DMS79 treated with DMSO at 0.1 percent for 48 hours (cell line): ENCODE measurements at regions not wholly inside any gene's neighbourhood (a gene's known extent, or its start where the extent isn't known, plus 50 kb on each side); places are given as distances from the start of the nearest gene placed in this dataset.
A peak's percentile ranks its signal among the peaks of the same experiment; 100 is the strongest.

ENCODE experiments used
- DNase-seq: peaks from one replicate; lab custom pipeline; 2025; lab: John Stamatoyannopoulos, UW

DNA sequence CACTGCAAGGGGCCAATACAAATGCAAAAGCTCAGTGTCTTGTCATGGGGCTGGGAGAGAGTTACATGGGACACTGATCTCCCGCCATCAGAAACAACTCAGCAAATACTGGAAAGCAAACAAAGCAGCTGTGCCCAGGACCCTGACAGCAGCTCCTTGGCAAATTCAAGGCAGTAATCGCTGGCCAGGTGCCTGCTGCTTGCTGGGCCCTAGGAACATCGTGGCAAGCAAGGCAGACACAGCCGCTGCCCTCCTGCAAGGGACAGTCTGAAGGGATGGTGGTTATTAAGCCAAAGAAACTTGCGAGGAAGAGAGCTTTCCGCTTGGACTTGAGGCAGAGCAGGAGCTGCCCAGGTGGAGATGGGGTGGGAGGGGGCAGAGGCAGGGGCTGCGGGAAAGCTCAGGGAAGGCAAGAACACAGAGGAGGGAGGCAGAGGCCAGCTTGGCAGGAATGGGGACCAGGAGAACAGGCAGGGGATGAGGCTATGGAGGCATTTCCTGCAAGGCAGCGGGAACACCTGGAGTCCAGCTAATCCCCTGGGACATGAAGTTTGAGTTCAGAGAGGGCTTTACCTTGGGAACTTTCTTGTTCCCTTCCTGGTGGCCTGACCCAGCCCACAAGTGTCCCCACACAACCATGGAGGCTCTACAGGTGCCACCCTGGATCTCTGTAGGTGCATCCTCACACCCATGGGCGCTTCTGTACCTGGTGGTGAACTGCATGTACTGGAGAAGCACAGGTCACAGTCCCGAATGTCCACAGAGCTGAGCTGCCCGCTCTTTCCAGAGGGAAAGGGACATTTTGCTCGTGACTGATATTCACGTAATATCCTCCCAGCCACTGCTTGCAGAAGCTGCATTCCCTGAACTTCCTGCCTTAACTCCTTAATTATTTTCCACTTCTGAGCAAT lies 78.7 kb upstream of the ATP2B2 start:
- DNase-seq = no peak

- DNase-seq = no peak
These were observed 80.6 kb upstream of the ATP2B2 start for GRCh38 chr3:10585945-10586344.

- DNase-seq = no peak
These were observed 89.5 kb upstream of the ATP2B2 start for GRCh38 chr3:10594915-10595314.

DNA sequence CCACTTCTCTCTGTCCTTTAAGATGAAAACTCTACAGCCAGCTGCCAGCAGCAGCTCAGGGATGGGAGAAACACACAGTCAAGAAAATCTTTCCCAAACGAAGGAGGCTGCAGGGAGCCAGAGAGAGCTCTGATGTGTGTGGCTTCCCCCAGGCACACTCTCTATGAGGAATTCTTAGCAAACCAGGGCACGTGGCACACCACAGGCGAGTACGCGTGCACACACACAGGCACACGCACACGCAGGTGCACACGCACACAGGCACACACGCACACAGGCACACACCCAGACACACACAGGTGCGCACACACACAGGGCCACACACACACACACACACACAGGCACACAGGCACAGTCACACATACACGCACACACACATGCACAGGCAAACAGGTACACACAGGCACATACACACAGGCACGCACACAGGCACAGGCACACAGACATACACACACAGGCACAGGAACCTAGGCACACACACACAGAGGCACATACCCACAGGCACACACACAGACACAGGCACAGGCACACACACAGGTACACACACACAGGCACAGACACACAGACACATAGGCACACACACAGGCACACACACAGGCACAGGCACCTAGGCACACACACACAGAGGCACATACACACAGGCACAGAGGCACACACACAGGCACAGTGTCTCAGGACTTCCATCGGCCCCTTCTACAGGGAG lies 91.5 kb upstream of the ATP2B2 start:
- peak; percentile 69 for DNase-seq

- no peak for DNase-seq
These were observed 92.3 kb upstream of the ATP2B2 start for GRCh38 chr3:10597733-10598132.

GRCh38 chr3:10599017-10599416 lies 93.6 kb upstream of the ATP2B2 start:
- DNase-seq = no peak

DNA sequence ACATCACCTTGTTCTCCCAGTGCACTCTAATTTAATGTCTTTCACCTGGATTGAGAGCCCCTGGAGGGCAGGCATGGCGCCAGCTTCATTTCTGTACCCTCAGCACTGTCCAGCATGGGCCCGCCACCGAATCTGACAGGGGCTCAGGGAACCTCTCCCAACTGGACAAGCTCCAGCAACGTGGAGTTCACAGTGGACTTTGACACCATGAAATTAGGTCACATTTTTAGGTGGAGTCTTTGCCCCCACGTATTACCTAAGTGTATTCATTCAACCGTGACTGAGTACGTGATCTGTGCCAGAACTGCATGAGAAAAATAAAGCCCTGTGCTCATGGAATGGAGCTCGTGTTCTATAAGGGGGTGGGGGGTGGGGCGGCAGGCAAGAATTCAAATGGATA lies 94.1 kb upstream of the ATP2B2 start:
- DNase-seq = peak; percentile 22

GRCh38 chr3:10600296-10600714 lies 94.9 kb upstream of the ATP2B2 start:
- DNase-seq = no peak

- no peak for DNase-seq
These were observed 95.3 kb upstream of the ATP2B2 start for GRCh38 chr3:10600726-10601125.

DNA sequence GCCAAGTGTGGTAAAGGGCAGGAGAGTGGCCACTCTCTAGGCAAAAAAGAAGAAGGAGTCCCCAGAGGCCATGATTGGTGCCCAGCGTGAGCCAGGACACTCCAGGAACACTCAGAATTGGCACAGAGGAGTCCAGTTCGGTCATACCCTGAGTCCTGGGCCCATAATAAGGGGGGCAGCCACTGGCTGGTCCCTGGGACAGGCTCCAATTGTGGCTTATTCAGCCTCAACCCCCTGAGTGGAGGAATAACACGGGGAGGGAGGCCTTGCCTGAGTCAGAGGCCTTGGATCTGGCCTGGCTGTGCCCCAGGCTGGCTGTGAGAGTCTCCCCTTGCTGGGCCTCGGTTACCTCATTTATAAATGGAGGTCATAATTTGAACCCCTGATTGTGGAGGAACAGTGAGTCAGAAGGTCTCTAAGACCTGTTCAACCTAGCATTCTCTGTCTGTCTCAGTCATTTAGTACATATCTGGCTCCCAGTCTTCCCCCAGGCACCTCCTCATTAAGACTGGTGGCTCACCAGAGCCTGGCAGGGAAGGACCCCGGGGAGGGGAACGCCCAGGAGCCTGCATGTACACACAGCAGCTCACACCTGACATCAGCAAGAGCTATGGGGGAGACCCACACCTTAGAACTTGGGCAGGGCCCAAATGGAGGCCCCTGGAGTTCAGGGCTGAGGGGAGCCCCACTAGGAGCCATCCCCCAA lies 95.9 kb upstream of the ATP2B2 start:
- no peak for DNase-seq

DNA sequence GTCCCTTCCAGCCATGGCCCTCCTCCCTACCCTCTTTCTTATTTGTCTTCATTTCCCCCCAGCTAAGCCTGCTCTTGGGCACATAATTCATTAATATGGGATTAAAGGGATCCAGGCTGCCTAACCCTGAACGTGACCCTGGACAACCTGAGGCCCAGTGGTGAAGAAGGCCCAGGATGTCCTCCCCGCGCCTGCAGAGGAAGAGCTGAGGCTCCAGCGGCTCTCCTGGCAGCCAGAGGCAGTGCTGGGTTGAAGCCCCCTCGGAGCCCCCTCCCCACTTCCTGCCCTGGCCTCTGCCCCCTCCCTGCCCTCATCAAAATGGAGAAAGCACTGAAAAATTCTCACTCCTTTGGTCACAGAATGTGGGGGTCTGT lies 96.5 kb upstream of the ATP2B2 start:
- no peak for DNase-seq

DNA sequence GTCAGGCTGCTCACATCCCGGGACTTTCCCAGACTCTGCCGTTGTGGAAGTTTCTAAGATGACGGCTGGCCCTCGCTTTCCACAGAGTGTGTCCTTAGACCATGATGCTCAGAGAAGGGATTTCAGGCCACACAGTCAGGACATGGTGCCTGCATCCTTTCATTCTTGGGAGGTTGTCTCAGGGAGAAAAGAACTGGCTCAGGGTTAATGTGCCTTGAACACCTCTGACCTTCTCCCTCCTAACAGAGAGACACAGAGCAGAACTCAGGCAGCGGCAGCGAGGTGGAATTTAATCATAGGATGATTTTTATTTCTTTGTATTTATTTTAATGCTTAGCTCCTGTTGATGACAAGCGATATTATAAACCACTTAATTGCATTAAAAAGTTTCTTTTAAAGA lies 96.9 kb upstream of the ATP2B2 start:
- DNase-seq = no peak

- DNase-seq = peak; percentile 55
These were observed 97.7 kb upstream of the ATP2B2 start for GRCh38 chr3:10602769-10603768.

GRCh38 chr3:10609134-10609533 lies 103.7 kb upstream of the ATP2B2 start:
- DNase-seq = no peak

- no peak for DNase-seq
These were observed 108.8 kb upstream of the ATP2B2 start for GRCh38 chr3:10614168-10614567.

DNA sequence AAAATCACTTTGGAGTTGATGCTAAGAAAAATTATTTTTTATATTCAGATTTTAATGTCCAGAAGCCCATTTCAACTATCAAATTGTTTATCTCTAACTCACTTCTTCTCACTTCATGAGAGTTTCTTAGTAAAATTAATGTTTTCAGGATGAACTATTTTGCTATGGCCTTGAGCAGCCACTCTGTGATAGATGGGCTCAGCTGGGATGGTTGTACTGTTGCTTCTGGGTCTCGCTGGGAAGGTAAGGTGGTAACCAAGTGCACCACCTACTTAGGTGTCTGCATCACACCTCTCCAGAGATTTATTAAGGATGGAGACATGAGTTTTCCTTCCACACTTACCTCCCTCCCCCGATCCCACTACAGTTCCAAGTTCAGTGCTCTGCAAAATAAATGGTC lies 110.3 kb upstream of the ATP2B2 start:
- DNase-seq = no peak

GRCh38 chr3:10616321-10616720 lies 110.9 kb upstream of the ATP2B2 start:
- DNase-seq = no peak

DNA sequence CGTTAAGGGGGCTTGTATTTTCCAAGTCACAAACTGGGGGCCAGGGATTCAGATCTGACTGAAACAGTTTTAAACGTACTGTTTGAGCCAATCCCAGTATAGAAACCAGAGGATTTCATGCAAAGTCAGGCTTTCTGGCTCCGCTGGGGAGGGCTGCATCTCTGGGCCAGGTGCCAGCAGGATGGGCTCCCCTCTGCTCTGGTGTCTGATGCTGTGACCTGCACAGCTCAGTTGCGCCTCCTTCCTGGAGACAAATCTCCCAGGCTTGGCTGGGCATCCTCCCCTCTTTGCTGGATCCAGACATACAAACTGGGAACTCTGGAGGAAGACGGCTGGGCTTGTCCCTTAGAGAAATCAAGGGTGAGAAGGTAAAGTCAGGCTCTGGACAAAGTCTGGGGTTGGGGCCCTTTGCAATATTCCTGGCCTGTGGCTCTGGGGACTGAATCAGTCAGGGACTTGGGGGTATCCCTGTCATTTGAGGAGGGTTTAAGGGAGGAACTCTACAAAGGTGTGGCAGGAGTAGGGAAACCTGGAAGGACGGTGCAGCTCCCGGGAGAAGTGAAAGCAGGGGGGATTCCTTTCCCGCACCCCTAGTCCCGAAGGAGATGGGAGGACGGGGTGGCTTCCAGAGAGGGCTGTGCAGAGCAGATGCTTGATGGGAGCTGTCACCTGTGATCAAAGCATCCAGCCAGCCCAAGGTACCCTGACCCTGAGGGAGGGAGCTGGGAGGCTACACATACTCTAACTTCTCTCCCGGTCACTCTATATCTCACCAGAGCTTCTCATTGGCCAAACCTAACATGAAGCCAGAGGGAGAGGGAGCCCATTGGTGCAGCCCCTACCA lies 114.8 kb upstream of the ATP2B2 start:
- no peak for DNase-seq

DNA sequence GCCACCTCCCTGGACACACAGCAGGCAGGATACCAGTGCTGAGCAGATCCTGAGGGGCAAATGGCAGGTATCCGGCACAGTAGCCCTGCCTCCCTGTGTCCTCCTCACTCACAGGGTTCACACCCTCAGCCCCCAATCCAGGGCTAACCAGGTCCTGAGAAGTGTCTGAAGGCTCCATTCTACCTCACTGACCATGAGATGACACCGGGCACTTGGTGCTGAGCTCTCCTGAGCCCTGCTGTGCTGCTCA lies 115.4 kb upstream of the ATP2B2 start:
- DNase-seq = no peak

- no peak for DNase-seq
These were observed 118.3 kb upstream of the ATP2B2 start for GRCh38 chr3:10623578-10624275.
